ENCODE measurements at regions not wholly inside any gene's neighbourhood (a gene's known extent, or its start where the extent isn't known, plus 50 kb on each side); places are given as distances from the start of the nearest gene placed in this dataset.

DNA sequence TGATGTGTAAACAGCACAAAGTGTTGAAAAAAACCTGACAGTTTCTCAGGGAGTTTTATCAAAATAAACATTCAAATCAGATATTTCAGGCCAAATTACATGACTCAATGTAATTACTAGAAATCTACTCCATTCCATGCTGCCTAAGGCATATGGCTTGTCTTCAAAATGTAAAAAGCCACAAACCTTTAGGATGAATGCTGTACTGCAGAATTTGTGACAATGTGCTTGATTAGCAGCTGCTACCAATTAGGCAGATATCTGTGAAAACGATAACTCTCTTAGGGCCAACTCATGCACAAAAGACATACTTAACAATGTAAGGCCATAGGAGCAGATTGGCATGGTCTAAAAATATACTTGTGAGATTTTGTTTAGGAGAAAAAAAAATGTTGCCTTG is 267.0 kb downstream of the DACT1 start:
- no peaks in the 10 kb centered on the region for H3K4me1 ChIP-seq

DNA sequence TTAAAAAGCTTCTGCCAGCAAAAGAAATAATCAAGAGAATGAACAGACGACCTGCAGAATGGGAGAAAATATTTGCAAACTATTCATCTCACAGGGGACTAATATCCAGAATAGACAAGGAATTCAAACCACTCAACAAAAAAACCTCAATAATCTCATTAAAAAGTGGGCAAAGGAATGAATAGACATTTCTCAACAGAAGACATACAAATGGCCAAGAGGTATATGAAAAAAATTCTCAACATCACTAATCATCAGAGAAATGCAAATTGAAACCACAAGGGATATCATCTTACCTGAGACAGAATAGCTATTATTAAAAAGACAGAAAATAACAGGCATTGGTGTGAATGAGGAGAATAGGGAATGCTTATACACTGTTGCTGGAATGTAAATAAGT is 270.0 kb downstream of the DACT1 start:
- no peaks in the 10 kb centered on the region for H3K27me3 ChIP-seq
- no peaks in the 10 kb centered on the region for H3K9me3 ChIP-seq
- DNase-seq = no peak
- H3K36me3 ChIP-seq (ENCODE audit: low read depth, missing control alignments) = no peaks in the 10 kb centered on the region
- H3K4me1 ChIP-seq = no peaks in the 10 kb centered on the region
- WGBS, 2 donors = 48 to 57% methylated on average over 1 of the region's 1 CpG
- intact Hi-C loops (cut with DNase I; ENCODE audit: low total_unique reads) = no loop called here
- no peak overlapping the region for H3K4me3 ChIP-seq
- no peak overlapping the region for H3K27ac ChIP-seq
- TF ChIP-seq, protein P1, sequence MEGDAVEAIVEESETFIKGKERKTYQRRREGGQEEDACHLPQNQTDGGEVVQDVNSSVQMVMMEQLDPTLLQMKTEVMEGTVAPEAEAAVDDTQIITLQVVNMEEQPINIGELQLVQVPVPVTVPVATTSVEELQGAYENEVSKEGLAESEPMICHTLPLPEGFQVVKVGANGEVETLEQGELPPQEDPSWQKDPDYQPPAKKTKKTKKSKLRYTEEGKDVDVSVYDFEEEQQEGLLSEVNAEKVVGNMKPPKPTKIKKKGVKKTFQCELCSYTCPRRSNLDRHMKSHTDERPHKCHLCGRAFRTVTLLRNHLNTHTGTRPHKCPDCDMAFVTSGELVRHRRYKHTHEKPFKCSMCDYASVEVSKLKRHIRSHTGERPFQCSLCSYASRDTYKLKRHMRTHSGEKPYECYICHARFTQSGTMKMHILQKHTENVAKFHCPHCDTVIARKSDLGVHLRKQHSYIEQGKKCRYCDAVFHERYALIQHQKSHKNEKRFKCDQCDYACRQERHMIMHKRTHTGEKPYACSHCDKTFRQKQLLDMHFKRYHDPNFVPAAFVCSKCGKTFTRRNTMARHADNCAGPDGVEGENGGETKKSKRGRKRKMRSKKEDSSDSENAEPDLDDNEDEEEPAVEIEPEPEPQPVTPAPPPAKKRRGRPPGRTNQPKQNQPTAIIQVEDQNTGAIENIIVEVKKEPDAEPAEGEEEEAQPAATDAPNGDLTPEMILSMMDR (IDR thresholded peaks at IDR 0.05) = no peak
- no peak for TF ChIP-seq POLR2A (IDR thresholded peaks at IDR 0.05)

More for the DNA sequence above, 267.0 kb downstream of the DACT1 start:
- DNase-seq = no peak
- intact Hi-C loops (cut with DNase I; ENCODE audit: low total_unique reads) = no loop called here
- no peak for TF ChIP-seq POLR2A (IDR thresholded peaks at IDR 0.05)
- TF ChIP-seq, protein P1 (IDR thresholded peaks at IDR 0.05) = no peak
- no peaks in the 10 kb centered on the region for H3K27me3 ChIP-seq
- no peak overlapping the region for H3K27ac ChIP-seq
- H3K36me3 ChIP-seq (ENCODE audit: low read depth, missing control alignments) = no peaks in the 10 kb centered on the region
- no peak overlapping the region for H3K4me3 ChIP-seq
- WGBS, 2 donors = 60 to 65% methylated on average over 1 of the region's 1 CpG
- no peaks in the 10 kb centered on the region for H3K9me3 ChIP-seq

DNA sequence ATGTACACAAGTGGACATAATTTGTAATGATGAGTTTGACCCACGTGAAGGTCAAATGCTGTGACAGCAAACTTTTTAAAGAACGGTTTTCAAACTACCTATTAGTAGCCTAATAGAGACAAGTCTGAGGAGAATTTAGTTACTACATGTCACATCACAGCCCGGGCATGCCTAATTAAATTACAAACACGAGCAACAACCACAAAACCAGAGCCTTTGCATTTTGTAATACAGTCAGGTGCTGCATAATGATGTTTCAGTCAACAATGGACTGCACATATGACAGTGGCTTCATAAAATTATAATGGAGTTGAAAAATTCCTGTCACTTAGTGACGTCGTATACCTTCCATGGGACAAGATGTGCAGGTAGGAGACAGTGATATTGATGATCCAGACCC is 274.5 kb downstream of the DACT1 start:
- H3K4me3 ChIP-seq = no peak overlapping the region
- H3K4me1 ChIP-seq = no peaks in the 10 kb centered on the region
- no peak overlapping the region for H3K27ac ChIP-seq
- no peaks in the 10 kb centered on the region for H3K36me3 ChIP-seq (ENCODE audit: low read depth, missing control alignments)
- H3K27me3 ChIP-seq = no peaks in the 10 kb centered on the region
- 81 to 87% methylated on average over 6 of the region's 6 CpGs for WGBS, 2 donors
- TF ChIP-seq, protein P1 (IDR thresholded peaks at IDR 0.05) = no peak
- TF ChIP-seq POLR2A (IDR thresholded peaks at IDR 0.05) = no peak
- DNase-seq = no peak
- intact Hi-C loops (cut with DNase I; ENCODE audit: low total_unique reads) = no loop called here
- H3K9me3 ChIP-seq = no peaks in the 10 kb centered on the region

DNA sequence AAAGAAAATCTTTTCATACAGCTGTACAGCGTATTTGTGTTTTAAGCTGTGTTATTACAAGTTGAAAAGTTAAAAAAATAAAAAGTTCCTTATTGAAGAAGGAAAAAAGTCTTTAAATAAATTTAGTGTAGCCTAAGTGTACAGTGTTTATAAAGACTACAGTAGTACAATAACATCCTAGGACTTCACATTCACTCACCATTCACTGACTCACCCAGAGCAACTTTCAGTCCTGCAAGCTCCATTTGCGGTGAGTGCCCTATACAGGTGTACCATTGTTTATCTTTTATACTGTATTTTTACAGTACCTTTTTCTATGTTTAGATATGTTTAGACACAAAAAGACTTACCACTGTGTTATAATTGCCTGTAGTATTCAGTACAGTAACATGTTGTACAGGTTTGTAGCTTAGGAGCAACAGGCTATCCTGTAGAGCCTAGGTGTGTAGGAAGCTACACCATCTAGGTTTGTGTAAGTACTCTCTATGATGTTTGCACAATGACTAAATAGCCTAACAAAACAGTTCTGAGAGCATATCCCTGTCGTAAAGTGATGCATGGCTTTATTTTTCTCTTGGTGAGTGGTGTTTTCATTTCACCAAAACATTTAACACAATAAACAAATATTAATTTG is 275.2 kb downstream of the DACT1 start:
- 91 to 93% methylated on average over 3 of the region's 3 CpGs for WGBS, 2 donors
- intact Hi-C loops (cut with DNase I; ENCODE audit: low total_unique reads) = no loop called here
- H3K9me3 ChIP-seq = no peaks in the 10 kb centered on the region
- H3K36me3 ChIP-seq (ENCODE audit: low read depth, missing control alignments) = no peaks in the 10 kb centered on the region
- no peak overlapping the region for H3K27ac ChIP-seq
- no peak for DNase-seq
- H3K4me3 ChIP-seq = no peak overlapping the region
- no peak for TF ChIP-seq POLR2A (IDR thresholded peaks at IDR 0.05)
- TF ChIP-seq, protein P1 (IDR thresholded peaks at IDR 0.05) = no peak
- no peaks in the 10 kb centered on the region for H3K4me1 ChIP-seq
- no peaks in the 10 kb centered on the region for H3K27me3 ChIP-seq

DNA sequence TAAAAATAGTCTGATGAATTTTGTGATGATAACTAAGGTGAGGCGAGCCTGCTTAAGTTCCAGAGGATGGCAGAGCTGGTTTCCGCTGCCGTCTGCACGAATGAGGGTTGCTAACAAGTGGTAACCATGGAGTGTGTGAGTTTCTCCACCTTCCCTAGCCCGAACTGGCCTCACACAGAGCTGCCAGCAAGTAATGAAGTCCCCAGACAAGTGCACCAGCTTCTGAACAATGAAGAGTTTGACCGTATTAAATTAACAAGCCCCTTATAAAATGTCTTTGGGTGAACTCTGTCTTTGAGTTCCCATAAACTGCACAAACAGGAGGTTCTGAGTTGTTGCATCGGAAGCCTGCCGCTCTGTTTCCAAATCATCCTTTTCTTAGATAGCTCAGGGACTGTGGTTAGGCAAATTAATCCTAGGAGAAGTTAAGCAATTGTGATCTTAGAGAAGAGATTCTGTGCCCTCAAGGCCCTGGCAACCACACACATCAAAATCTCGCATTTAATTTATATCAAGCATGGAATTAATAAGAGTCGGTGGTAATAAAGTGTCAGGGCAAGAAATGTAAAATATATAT is 274.1 kb upstream of the DAAM1 start:
- Histone ChIP-seq H3K27ac (no peak overlapping the region), H3K4me1 (no peaks in the 10 kb centered on the region), H3K9me3 (no peaks in the 10 kb centered on the region), H3K4me3 (no peak overlapping the region), H3K36me3 (ENCODE audit: low read depth, missing control alignments) (no peaks in the 10 kb centered on the region), H3K27me3 (no peaks in the 10 kb centered on the region)
- intact Hi-C loops (cut with DNase I; ENCODE audit: low total_unique reads) = no loop called here
- WGBS, 2 donors = 79 to 80% methylated on average over 10 of the region's 10 CpGs
- DNase-seq = no peak
- TF ChIP-seq, protein P1 (IDR thresholded peaks at IDR 0.05) = no peak
- no peak for TF ChIP-seq POLR2A (IDR thresholded peaks at IDR 0.05)
